ENCODE measurements at regions not wholly inside any gene's neighbourhood (a gene's known extent, or its start where the extent isn't known, plus 50 kb on each side); places are given as distances from the start of the nearest gene placed in this dataset.

GRCh38 chr20:59547596-59547995 is 56.7 kb upstream of the PHACTR3 start:
- TF ChIP-seq EZH2 (IDR thresholded peaks at IDR 0.05; ENCODE audit: insufficient read depth, poor library complexity, severe bottlenecking) (no peak), EZH2phosphoT487 (IDR thresholded peaks at IDR 0.05; ENCODE audit: insufficient read depth, low read depth) (no peak)
